HG03571 (cell line): ENCODE measurements at regions not wholly inside any gene's neighbourhood (a gene's known extent, or its start where the extent isn't known, plus 50 kb on each side); places are given as distances from the start of the nearest gene placed in this dataset.
"Not testable (repeated sequence)": the region's sequence is repeated elsewhere in the genome, so short reads cannot be mapped to it uniquely, and the experiment has no call there.

Source experiments
- ATAC-seq: cut with Tn5 transposase; IDR thresholded peaks from one replicate; pipeline ENCODE4 v1.9.1; 2021; ENCODE audit not compliant: unreplicated experiment

DNA sequence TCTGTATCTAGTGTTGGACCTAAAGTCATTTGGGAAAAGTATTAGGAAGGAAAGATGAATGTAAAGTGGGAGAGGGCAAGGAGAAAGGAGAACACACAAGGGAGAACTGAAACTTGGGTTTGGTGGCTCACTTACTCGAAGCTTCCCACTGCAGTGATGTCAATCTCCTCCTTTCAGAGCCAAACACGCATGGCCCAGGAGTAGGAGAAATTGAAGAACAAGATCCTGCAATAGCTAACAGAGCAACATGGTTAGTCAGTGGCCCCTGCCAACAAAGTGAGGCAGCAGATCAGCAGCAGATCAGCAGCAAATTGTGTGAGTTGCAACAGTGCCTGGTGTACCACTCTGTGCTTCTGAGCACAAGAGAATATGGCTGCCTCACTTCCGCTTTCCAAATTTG lies 366.4 kb downstream of the PSAT1 start:
- ATAC-seq = no peak

DNA sequence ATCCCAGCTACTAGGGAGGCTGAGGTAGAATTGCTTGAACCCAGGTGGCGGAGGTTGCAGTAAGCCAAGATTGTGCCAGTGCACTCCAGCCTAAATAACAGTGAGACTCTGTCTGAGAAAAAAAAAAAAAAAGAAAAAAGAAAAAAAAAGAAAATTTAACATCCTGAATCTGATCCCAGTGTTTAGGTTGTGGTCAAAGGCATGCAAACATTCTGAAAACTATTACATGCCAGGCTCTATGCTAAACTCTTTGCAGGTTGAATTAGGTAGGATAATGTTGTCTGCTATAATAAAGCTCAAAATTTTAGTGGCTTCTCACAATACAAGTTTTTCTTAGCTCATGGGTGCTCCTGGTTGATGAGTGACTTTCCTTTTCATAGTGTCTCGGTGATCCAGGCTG lies 367.4 kb downstream of the PSAT1 start:
- ATAC-seq = no peak

DNA sequence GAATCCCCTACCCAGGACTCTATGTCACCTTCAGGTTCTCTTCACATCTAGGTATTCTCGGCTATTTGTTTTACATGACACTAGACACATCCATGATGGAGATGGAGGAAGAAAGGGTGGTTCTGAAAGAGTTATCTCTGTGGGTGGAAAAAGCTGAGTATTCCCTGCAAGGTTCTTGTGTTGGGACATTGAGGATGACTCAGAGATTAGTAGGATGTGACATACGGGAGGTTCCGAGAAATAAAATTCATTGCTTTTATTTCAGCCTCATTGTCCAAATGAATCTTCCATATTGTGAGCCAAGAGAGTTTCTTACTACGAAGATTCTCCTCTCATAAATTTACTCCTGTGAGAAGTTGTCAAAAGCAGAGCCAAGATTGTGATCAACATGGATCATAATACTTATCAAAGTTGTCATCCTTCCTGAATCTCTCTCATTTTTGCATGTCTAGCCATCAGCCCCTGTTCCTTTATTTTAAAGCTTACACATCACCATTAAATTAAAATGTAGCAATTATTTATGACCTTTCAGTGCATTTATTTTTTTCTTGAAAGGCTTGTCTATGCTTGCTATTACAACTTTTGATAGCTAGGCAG lies 370.0 kb downstream of the PSAT1 start:
- ATAC-seq = no peak

DNA sequence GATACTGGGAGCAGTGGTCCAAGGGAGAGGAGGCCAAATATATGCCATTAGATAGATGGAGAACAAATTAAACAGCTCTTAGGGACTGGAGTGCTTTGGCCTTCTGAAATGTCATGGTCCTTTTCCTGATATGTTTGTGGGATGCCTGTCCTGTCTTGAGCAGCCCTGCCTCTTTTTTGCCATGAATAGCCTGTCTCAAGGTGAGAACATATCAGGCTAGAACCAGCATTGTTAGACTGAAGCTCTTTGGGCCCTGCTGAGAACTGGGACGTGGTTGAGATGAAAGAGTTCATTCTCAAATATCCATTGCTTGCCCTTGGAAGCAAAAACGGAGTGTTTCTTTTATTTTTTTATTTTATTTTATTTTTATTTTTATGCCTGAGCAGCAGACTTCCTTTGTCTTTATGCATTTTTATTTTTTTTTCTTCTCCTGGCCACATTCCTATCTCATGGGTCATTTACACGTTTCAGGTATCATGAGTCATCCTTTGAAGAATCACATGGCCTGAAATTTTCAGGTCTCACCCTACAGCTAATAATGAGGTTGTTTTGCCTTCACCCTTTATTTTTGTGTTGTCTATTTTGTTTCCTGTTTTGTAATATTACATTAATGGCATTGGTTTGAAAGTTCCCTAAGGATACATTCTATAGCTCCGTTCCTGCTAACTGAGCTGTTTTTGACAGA lies 371.4 kb downstream of the PSAT1 start:
- ATAC-seq = no peak

DNA sequence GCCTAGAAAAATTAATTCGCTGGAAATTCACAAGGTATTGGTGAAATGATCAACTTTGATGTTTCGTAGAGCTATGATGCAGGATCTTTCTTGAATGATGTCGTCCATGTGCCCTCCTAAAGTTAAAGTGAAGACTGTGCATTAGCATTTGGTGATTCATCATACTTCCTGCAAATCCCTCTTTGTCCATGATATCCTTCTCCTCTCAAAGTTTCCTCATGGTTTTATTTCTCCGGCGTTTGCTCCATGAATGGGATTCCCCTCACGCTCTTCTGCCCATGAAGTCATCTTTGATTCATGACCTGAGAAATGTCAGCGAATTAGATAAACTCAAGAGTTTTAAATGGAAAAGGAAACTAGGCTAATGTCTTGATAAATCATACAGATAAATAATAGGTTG lies 372.7 kb downstream of the PSAT1 start:
- no peak for ATAC-seq

DNA sequence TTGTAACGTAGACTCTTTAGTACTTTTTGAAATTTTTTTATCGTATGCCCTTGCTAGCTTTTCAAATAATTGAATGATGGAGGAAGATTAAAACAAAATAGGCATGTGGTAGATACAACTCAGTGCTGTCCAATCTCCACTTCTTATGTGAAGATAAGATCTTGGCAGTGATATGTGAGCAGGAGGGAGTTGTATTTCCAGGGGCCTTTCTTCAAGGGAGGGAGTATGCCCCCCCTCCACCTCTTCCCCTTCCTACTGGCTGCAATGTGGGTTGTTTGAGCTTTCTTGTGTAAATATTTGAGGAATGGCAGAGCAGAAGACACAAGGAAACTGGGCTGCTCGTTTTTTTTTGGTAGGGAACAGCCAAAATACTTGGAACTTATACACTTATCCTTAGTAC lies 374.9 kb downstream of the PSAT1 start:
- ATAC-seq = no peak

DNA sequence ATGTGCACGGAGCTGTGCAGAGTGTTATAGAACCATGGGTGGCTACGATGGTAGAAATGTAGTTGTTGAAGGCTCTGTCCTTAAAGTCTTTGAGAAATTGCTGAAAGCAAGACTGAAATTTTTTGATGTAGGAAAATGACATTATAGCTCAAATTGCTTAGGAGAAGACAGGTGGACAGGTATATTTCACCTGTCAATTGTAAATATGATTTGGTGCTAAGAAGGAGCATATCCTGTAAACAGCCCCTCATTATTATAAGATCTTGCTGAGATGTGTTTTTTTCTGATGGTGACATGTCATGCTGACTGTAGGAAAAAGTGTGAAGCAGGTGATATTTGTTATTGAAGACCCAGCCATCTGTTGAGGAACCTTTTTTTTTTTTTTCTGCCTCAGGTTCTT lies 377.9 kb downstream of the PSAT1 start:
- no peak for ATAC-seq

DNA sequence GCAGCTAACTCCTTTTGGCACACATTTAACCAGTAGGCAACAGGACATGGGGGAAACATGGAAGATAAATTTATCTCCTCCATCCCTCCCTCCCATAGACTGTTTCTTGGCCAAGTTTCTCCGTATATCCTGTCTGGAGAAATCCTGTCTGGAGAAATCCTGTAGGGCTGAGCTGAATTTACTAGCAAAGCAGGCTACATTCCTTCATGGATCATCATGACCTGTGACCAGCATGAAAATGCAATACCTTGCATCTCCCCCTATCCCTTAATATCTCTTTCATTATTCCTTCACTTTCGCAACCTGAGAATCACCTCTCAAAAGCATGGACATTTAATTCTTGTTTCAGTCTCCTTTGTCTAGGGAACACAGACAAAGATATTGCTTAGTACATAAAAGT lies 379.1 kb downstream of the PSAT1 start:
- ATAC-seq = no peak

DNA sequence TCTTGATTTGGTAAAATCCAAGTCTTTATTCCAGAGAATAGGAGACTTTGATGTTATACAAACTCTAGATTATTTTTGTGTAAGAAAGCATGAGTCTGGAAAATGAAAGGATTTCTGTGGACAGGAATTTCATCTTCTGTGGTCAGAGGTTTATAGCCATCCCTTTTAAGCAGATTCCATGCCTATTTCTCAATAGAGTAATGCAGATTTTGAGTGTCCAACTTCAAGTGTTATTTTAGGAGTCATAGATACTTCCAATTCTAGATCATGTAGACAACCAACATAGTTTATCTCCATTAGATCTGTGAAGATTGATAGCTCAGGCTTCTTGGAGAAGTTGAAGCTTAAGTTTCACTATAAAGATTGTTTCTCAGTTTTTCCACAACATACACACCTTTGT lies 379.7 kb downstream of the PSAT1 start:
- no peak for ATAC-seq

DNA sequence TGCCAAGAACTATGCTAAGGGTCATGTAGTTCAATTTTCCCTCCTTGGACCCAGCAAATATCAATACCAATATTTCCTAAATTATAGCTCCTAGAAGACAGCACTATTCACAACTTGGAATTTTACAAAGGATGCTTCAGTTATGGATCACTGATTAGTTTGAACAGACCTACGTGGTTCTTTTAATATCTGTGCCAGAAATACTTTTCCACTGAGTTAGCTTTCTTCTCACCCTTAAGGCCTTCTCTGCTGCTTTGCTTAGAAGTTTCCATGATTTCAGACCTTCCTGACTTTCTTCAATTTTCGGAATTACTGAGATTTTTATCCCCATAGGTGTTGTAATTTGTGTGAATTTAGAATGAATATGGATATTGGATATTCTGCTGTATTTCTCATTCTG lies 380.4 kb downstream of the PSAT1 start:
- no peak for ATAC-seq

DNA sequence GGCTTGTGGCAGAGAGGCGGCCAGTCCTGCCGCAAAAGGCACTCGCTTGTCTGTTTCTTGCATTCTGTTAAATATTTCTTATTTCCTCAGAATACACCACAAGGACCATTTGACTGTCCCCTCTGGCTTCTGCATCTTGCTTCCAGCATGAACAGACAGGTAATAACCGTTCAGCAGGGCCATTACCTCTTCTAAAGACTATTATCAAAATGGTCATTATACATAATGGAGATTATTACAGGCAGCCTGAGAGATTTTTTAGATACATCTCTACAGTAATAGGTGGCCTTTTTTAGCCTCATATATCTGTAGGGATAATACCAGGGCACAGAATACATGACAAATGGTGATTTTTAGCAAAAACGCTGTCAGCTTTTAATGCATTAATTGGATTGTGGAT lies 382.0 kb downstream of the PSAT1 start:
- no peak for ATAC-seq

DNA sequence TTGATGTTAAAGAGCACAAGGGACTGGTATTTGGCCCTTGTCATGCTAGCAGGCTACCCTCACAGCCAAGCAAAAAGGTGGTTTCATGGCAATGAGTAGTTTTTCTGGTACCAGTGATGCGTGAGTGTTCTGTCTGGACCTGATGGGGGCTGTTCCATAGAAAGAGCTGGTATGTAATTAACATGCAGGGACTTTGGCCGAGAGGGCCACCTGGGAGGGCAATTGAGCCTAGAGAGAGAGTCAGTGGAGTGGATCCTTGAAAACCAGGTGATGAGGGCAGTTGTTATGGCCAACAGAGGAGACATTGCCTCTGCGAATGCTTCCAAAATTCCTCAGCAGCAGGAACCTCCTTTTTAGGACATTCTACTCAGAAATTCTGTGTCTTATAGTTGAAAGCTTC lies 383.3 kb downstream of the PSAT1 start:
- ATAC-seq = no peak

DNA sequence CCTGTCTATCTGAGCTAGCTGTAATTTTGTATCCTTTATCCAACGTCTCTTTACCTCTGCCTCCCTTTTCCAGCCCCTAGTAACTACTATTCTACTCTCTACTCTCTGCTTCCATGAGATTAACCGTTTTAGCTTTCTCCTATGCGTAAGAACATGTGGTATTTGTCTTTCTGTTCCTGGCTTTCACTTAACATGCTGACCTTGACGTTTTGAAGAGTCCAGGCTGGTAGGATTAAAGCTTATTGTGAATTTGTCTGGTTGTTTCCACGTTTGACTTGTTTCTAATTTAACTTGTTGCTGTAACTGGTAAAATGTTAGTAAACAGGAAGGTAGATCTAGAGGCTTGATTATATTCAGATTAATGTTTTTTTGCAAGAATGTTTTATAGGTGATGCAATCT lies 385.3 kb downstream of the PSAT1 start:
- ATAC-seq = no peak

DNA sequence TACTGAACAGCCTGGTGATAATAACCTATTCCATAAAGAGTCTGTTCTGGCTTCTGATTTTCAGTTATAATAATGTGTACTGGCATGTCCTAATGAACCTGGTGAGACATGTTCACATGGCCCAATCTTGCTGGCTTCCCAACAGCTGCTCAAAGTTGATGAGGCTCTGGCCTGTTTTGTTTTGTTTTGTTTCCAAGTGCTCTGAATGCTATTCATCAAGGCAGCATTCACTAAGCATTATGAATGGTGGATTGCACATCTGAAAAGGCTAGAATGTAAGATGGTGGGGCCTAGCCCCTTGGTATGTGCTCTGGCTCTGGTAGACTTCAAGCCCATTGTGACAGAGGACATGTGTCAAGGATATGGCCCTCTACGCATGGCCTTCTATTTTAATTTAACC lies 388.5 kb downstream of the PSAT1 start:
- ATAC-seq = no peak

DNA sequence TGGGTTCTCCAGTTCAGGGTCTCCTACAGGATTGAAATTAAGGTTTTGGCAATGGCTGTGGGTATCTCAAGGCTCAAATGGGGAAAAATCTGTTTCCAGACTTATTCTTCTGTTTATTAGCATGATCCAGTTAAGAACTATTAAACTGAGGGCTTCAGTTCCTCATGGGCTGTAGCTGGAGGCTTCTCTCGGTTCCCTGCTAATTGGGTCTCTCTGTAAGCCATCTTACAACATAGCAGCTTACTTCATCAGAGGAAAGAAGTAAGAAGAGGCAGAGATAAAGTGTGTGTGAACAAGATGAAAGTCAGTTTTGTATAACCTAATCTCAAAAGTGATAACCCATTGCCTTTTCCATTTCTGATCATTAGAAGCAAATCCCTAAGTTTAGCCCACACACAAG lies 391.9 kb downstream of the PSAT1 start:
- ATAC-seq = no peak

DNA sequence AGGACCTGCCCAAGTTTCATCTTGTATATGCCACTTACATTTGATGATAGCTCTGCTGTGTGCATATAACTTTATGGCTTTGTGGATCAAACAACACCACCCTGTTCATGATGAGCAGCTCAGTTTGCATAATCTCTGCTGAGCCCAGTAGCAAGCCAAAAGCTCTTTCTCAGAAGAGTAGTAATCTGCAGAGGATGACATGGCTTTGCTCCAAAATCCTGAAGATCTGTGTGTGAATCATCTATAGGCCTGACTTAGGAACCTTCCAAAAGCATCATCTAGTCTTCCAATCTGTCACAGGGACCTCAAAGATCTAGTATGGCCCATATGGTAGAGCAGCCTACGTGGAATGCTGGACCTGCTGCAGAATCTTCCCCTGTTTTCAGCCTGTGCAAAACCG lies 394.6 kb downstream of the PSAT1 start:
- ATAC-seq = no peak

DNA sequence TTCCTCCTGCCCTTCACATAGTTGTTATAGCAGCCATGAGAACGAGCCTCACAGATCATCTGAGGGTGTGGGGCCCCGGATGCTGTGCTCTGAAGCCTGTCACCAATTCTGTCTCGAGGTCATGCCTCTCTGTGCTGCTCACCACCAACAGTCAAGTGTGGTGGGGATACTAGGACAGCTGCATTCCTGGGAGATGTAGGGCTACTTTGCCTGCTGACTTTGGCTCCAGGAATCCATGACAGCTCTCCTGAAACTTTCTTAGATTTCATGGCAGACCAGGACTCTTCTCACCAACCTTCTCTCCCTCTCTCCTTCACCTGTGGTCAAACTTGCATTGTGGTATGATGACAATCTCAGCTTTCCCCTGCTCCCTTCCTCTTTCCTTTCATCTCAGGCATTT lies 395.9 kb downstream of the PSAT1 start:
- ATAC-seq = no peak

DNA sequence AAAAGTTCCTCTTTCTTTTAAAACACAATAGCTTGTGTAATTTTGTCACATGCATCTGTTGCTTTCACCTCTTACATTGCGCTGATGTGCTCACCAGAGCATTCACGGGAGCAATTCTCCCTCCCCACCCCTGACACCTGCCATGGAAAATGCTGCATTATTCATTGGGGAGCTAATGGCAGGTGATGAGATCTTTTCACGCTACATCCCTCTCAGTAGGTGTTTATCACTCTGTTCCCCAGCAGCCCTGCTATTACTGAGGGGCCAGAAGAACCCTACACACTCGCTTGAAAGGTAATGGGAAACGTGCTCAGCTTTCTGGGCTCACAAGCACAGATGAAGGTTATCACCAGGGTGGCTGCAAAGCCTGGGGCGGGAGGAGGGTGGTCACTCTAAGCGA lies 398.0 kb downstream of the PSAT1 start:
- no peak for ATAC-seq

DNA sequence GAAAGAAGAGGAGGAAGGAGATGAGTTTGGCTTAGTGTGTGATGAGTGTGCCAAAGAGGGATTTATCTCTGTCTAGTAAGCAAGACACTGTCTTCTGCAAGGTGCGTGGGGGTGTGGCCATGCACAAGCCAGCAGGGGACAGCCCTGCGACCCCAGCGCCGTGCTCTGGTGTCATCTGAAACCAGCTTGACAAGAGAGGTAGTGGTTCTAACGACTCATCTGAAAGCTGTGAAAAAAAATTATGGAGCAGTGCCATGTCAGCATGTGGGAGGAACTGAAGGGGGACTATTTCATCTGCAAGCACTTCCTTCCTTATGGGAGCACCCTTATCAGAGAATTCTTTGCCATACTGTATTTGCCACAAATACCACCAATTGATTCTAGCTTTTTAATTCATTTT lies 398.6 kb downstream of the PSAT1 start:
- no peak for ATAC-seq

DNA sequence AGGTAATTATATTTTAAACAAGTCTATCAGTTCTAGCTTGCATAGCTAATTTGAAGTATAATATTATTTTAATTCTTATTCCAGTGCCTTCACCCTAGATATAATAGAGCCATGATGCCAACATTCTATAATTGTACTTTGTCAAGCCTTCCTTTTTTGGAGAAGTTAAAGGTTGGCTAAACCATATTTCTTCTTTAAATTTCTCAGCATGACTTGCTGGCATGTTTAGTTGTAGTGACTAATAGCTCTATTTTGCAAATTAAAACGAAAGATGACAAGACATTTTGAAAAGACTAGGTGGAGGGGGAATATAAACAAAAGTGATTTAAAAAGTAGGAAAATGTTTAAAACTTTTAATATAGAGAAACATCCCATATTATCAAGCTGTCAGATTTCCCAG lies 400.7 kb downstream of the PSAT1 start:
- no peak for ATAC-seq

DNA sequence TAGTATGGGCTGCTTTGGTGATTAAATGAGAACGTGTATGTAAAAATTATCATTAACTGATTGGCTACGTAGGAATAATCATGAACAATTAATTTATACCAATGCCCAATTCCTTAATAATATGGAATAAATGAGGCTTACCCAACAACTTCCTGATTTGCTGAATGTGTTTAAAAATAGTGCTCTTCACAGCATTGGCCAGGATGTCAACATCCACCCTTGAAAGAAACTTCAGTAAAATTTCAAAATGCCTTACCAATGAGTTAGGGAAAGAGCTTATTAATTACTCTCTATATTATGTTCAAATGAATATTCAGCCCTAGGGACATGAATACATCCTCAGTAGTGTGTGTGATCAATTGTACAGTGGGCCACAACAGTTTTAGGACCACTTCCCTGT lies 401.4 kb downstream of the PSAT1 start:
- ATAC-seq = no peak

DNA sequence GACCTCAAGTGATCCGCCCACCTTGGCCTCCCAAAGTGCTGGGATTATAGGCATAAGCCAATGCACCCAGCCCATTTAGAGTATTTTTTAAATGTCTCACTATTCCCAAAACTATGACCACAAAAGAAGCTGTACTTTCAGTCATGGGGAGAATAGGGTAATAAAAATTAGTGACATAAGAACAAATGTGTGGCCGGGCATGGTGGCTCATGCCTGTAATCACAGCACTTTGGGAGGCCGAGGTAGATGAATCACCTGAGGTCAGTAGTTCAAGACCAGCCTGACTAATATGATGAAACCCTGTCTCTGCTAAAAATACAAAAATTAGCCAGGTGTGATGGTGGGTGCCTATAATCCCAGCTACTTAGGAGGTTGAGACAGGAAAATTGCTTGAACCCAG lies 402.3 kb downstream of the PSAT1 start:
- not testable (repeated sequence) for ATAC-seq

DNA sequence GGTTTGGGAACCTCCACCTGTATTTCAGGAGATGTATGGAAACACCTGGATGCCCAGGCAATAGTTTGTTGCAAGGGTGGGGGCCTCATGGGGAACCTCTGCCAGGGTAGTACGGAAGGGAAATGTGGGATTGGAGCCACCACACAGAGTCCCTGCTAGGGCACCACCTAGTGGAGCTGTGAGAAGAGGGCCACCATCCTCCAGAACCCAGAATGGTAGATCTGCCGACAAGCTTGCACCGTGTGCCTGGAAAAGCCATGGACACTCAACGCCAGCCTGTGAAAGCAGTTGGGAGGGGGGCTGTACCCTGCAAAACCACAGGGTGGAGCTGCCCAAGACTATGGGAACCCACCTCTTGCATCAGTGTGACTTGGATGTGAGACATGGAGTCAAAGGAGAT lies 407.2 kb downstream of the PSAT1 start:
- not testable (repeated sequence) for ATAC-seq
